ENCODE measurements at regions not wholly inside any gene's neighbourhood (a gene's known extent, or its start where the extent isn't known, plus 50 kb on each side); places are given as distances from the start of the nearest gene placed in this dataset.

GRCh38 chr9:88614359-88614758, 79.4 kb downstream of the NXNL2 start:
- no peak for TF ChIP-seq POLR2A (IDR thresholded peaks at IDR 0.05; ENCODE audit: low read depth, low read length)
- TF ChIP-seq MAX (IDR thresholded peaks at IDR 0.05; ENCODE audit: insufficient read depth, insufficient read length) = no peak
- TF ChIP-seq POLR2AphosphoS5 (IDR thresholded peaks at IDR 0.05; ENCODE audit: insufficient read depth, low read depth, low read length) = no peak
- TF ChIP-seq, protein P1, sequence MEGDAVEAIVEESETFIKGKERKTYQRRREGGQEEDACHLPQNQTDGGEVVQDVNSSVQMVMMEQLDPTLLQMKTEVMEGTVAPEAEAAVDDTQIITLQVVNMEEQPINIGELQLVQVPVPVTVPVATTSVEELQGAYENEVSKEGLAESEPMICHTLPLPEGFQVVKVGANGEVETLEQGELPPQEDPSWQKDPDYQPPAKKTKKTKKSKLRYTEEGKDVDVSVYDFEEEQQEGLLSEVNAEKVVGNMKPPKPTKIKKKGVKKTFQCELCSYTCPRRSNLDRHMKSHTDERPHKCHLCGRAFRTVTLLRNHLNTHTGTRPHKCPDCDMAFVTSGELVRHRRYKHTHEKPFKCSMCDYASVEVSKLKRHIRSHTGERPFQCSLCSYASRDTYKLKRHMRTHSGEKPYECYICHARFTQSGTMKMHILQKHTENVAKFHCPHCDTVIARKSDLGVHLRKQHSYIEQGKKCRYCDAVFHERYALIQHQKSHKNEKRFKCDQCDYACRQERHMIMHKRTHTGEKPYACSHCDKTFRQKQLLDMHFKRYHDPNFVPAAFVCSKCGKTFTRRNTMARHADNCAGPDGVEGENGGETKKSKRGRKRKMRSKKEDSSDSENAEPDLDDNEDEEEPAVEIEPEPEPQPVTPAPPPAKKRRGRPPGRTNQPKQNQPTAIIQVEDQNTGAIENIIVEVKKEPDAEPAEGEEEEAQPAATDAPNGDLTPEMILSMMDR (IDR thresholded peaks at IDR 0.05; ENCODE audit: extremely low read depth in 1 of 2, insufficient read depth in 1 of 2, low read depth in 1 of 2, low read length in 2 of 2) = no peak
- no peak for TF ChIP-seq EZH2 (IDR thresholded peaks at IDR 0.05; ENCODE audit: borderline replicate concordance, low read depth, low read length, severe bottlenecking)
- no peak for TF ChIP-seq MYC (IDR thresholded peaks at IDR 0.05; ENCODE audit: low read depth, low read length)

Data from endothelial cell of umbilical vein (primary cell).